ENCODE measurements at regions not wholly inside any gene's neighbourhood (a gene's known extent, or its start where the extent isn't known, plus 50 kb on each side); places are given as distances from the start of the nearest gene placed in this dataset.

DNA sequence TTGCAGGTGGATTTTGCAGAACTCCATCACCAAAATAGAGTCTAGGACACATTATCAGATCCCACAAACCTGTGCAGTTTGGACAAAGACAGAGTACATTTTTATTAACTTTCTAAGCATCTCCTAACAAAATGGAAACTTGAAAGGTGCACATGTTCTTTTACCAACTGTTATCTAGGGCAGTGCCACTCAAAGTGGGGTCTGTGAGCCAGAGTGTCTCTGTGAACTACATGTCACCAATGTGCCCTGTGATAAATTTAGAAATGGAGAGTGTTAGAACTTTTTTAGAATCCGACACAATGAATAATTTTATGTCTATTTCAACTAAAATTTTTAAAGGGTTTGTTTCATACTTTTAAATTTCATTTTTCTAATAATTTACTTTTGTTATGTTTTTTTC lies 68.4 kb upstream of the TMC3 start:
- Mint-ChIP-seq H3K4me1 (ENCODE audit: low read depth) (peaks cover 1% of the 10 kb centered on the region), H3K36me3 (ENCODE audit: insufficient read depth) (no peaks in the 10 kb centered on the region), H3K4me3 (ENCODE audit: low read depth) (no peak overlapping the region), H3K9me3 (ENCODE audit: low read depth) (peaks cover 12% of the 10 kb centered on the region), H3K27ac (no peak overlapping the region), H3K27me3 (no peaks in the 10 kb centered on the region)
- DNase-seq (ENCODE audit: low spot score, unreplicated experiment) = no peak
- TF ChIP-seq CTCF (IDR thresholded peaks at IDR 0.05; ENCODE audit: unreplicated experiment) = no peak

- no peak overlapping the region for H3K27ac Mint-ChIP-seq
- H3K4me1 Mint-ChIP-seq (ENCODE audit: low read depth) = peaks cover 4% of the 10 kb centered on the region
- TF ChIP-seq CTCF (IDR thresholded peaks at IDR 0.05; ENCODE audit: unreplicated experiment) = no peak
- no peaks in the 10 kb centered on the region for H3K27me3 Mint-ChIP-seq
- DNase-seq (ENCODE audit: low spot score, unreplicated experiment) = no peak
- no peak overlapping the region for H3K4me3 Mint-ChIP-seq (ENCODE audit: low read depth)
- peaks cover 9% of the 10 kb centered on the region for H3K9me3 Mint-ChIP-seq (ENCODE audit: low read depth)
- peaks cover 2% of the 10 kb centered on the region for H3K36me3 Mint-ChIP-seq (ENCODE audit: insufficient read depth)
Measured at GRCh38 chr15:81434851-81435250, 60.8 kb upstream of the TMC3 start.

DNA sequence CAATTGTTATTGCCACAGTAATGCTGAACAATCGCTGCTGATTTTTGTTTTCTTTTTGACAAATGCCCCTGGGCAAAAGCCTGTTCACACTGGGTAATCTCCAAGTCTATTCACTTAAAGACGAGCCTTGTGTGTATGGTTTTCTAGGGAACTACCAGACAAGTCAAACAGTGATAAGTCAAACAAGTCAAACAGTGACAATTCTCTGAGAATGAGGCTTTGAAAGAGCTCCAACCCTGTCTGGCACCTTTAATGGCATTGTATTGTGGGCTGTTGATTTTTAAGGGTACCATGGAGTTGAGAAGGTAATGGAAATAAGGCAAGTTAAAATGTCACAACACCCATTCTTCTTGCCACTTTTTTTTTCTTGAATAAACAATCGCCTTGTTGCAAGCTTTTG lies 59.4 kb upstream of the TMC3 start:
- H3K27ac Mint-ChIP-seq = no peak overlapping the region
- no peaks in the 10 kb centered on the region for H3K27me3 Mint-ChIP-seq
- H3K9me3 Mint-ChIP-seq (ENCODE audit: low read depth) = peaks cover 9% of the 10 kb centered on the region
- H3K4me1 Mint-ChIP-seq (ENCODE audit: low read depth) = peaks cover 4% of the 10 kb centered on the region
- no peak for TF ChIP-seq CTCF (IDR thresholded peaks at IDR 0.05; ENCODE audit: unreplicated experiment)
- H3K36me3 Mint-ChIP-seq (ENCODE audit: insufficient read depth) = peaks cover 2% of the 10 kb centered on the region
- no peak overlapping the region for H3K4me3 Mint-ChIP-seq (ENCODE audit: low read depth)
- no peak for DNase-seq (ENCODE audit: low spot score, unreplicated experiment)

- no peak overlapping the region for H3K27ac Mint-ChIP-seq
- no peak for TF ChIP-seq CTCF (IDR thresholded peaks at IDR 0.05; ENCODE audit: unreplicated experiment)
- no peak overlapping the region for H3K4me3 Mint-ChIP-seq (ENCODE audit: low read depth)
- DNase-seq (ENCODE audit: low spot score, unreplicated experiment) = no peak
- H3K36me3 Mint-ChIP-seq (ENCODE audit: insufficient read depth) = peaks cover 2% of the 10 kb centered on the region
- H3K4me1 Mint-ChIP-seq (ENCODE audit: low read depth) = peaks cover 4% of the 10 kb centered on the region
- no peaks in the 10 kb centered on the region for H3K27me3 Mint-ChIP-seq
- H3K9me3 Mint-ChIP-seq (ENCODE audit: low read depth) = peaks cover 9% of the 10 kb centered on the region
Measured at GRCh38 chr15:81432179-81432578, 58.2 kb upstream of the TMC3 start.

- H3K27me3 Mint-ChIP-seq = no peaks in the 10 kb centered on the region
Measured at GRCh38 chr15:81427176-81427575, 53.2 kb upstream of the TMC3 start.

More at GRCh38 chr15:81427176-81427575, 53.2 kb upstream of the TMC3 start:
- peaks cover 12% of the 10 kb centered on the region for H3K9me3 Mint-ChIP-seq (ENCODE audit: low read depth)
- H3K4me1 Mint-ChIP-seq (ENCODE audit: low read depth) = no peaks in the 10 kb centered on the region
- peaks cover 2% of the 10 kb centered on the region for H3K36me3 Mint-ChIP-seq (ENCODE audit: insufficient read depth)
- no peak for TF ChIP-seq CTCF (IDR thresholded peaks at IDR 0.05; ENCODE audit: unreplicated experiment)
- H3K27ac Mint-ChIP-seq = no peak overlapping the region
- no peak overlapping the region for H3K4me3 Mint-ChIP-seq (ENCODE audit: low read depth)
- DNase-seq (ENCODE audit: low spot score, unreplicated experiment) = no peak
